A673 (cell line): ENCODE measurements at regions not wholly inside any gene's neighbourhood (a gene's known extent, or its start where the extent isn't known, plus 50 kb on each side); places are given as distances from the start of the nearest gene placed in this dataset.

Experiments used
- EZH2 ChIP-seq: fragments of 200-600 bp; sonication (generic); IDR thresholded peaks from 2 replicates; pipeline ENCODE4 v1.6.1; 2017; ENCODE audit warnings: borderline replicate concordance, low read depth, mild to moderate bottlenecking, mixed read lengths, antibody characterized with exemption, low read length; ENCODE audit not compliant: poor library complexity, severe bottlenecking
- TF ChIP-seq, protein P1 (sequence below): fragments of 300-800, 200-600 bp; sonication (generic); conservative IDR thresholded peaks from 2 replicates; pipeline ENCODE4 v1.5.1; 2017; ENCODE audit warnings: low read depth, mild to moderate bottlenecking, antibody characterized with exemption, low read length, moderate library complexity, mixed read lengths

DNA sequence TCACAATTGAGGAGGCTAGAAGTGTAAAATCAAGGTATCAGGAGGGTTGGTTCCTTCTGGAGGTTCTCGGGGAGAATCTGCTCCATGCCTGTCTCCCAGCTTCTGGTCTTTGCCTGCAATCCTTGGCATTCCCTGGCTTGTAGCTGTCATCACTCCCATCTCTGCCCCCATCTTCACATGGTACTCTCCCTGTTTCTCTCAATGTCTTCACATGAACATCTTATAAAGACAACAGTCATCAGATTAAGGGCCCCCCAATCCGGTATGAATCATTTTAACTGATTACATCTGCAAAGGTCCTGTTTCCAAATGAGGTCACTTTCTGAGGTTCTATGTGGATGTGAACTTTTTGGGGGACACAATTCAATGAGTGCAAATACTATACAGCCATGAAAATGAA lies 113.0 kb upstream of the GALNT15 start:
- TF ChIP-seq, protein P1, sequence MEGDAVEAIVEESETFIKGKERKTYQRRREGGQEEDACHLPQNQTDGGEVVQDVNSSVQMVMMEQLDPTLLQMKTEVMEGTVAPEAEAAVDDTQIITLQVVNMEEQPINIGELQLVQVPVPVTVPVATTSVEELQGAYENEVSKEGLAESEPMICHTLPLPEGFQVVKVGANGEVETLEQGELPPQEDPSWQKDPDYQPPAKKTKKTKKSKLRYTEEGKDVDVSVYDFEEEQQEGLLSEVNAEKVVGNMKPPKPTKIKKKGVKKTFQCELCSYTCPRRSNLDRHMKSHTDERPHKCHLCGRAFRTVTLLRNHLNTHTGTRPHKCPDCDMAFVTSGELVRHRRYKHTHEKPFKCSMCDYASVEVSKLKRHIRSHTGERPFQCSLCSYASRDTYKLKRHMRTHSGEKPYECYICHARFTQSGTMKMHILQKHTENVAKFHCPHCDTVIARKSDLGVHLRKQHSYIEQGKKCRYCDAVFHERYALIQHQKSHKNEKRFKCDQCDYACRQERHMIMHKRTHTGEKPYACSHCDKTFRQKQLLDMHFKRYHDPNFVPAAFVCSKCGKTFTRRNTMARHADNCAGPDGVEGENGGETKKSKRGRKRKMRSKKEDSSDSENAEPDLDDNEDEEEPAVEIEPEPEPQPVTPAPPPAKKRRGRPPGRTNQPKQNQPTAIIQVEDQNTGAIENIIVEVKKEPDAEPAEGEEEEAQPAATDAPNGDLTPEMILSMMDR = no peak
- TF ChIP-seq EZH2 = no peak
